Esophagus mucosa (tissue), 1 donor: ENCODE measurements at regions not wholly inside any gene's neighbourhood (a gene's known extent, or its start where the extent isn't known, plus 50 kb on each side); places are given as distances from the start of the nearest gene placed in this dataset.
"Not testable (repeated sequence)": the region's sequence is repeated elsewhere in the genome, so short reads cannot be mapped to it uniquely, and the experiment has no call there.

Experiments used
- ATAC-seq: fragments of 200-7000 bp; cut with Tn5 transposase; one replicate; pipeline ENCODE4 v1.9.1; 2020
- donor health status: DM: yes; HTN: yes; CAD: no.

GRCh38 chr13:103694471-103694870 is 628.3 kb upstream of the SLC10A2 start:
- no peak for ATAC-seq

GRCh38 chr13:103694033-103694432 is 627.8 kb upstream of the SLC10A2 start:
- no peak for ATAC-seq

GRCh38 chr13:103692442-103692841 is 626.2 kb upstream of the SLC10A2 start:
- ATAC-seq, result no peak

- no peak for ATAC-seq
Measured at GRCh38 chr13:103676329-103676728, 610.1 kb upstream of the SLC10A2 start.

GRCh38 chr13:103671547-103671946 is 605.3 kb upstream of the SLC10A2 start:
- ATAC-seq, result no peak

GRCh38 chr13:103663996-103664395 is 597.8 kb upstream of the SLC10A2 start:
- peak; percentile 63 for ATAC-seq

- ATAC-seq, result no peak
Measured at GRCh38 chr13:103656311-103656710, 590.1 kb upstream of the SLC10A2 start.

GRCh38 chr13:103640606-103641005 is 574.4 kb upstream of the SLC10A2 start:
- no peak for ATAC-seq

- no peak for ATAC-seq
Measured at GRCh38 chr13:103639326-103639725, 573.1 kb upstream of the SLC10A2 start.

GRCh38 chr13:103638706-103639105 is 572.5 kb upstream of the SLC10A2 start:
- no peak for ATAC-seq

GRCh38 chr13:103634066-103634465 is 567.8 kb upstream of the SLC10A2 start:
- no peak for ATAC-seq

- ATAC-seq, result no peak
Measured at GRCh38 chr13:103625194-103625593, 559.0 kb upstream of the SLC10A2 start.

- no peak for ATAC-seq
Measured at GRCh38 chr13:103618151-103618550, 551.9 kb upstream of the SLC10A2 start.

- no peak for ATAC-seq
Measured at GRCh38 chr13:103615771-103616170, 549.6 kb upstream of the SLC10A2 start.

- ATAC-seq, result no peak
Measured at GRCh38 chr13:103614761-103615160, 548.5 kb upstream of the SLC10A2 start.

- ATAC-seq, result no peak
Measured at GRCh38 chr13:103607995-103608394, 541.8 kb upstream of the SLC10A2 start.

GRCh38 chr13:103605546-103606326 is 539.5 kb upstream of the SLC10A2 start:
- no peak for ATAC-seq

GRCh38 chr13:103599870-103600269 is 533.7 kb upstream of the SLC10A2 start:
- not testable (repeated sequence) for ATAC-seq

- ATAC-seq, result no peak
Measured at GRCh38 chr13:103598671-103599070, 532.5 kb upstream of the SLC10A2 start.

- no peak for ATAC-seq
Measured at GRCh38 chr13:103573446-103573845, 507.2 kb upstream of the SLC10A2 start.

GRCh38 chr13:103568314-103568713 is 502.1 kb upstream of the SLC10A2 start:
- no peak for ATAC-seq

GRCh38 chr13:103557878-103558277 is 491.7 kb upstream of the SLC10A2 start:
- no peak for ATAC-seq

GRCh38 chr13:103556681-103557080 is 490.5 kb upstream of the SLC10A2 start:
- ATAC-seq, result no peak

GRCh38 chr13:103547914-103548313 is 481.7 kb upstream of the SLC10A2 start:
- no peak for ATAC-seq

GRCh38 chr13:103546271-103546670 is 480.1 kb upstream of the SLC10A2 start:
- no peak for ATAC-seq
